Activated T-cell treated with anti-CD3 and anti-CD28 coated beads for 48 hours (primary cell): ENCODE measurements at regions not wholly inside any gene's neighbourhood (a gene's known extent, or its start where the extent isn't known, plus 50 kb on each side); places are given as distances from the start of the nearest gene placed in this dataset.
"Not testable (repeated sequence)": the region's sequence is repeated elsewhere in the genome, so short reads cannot be mapped to it uniquely, and the experiment has no call there.

Experiments used
- DNase-seq: peaks from one replicate; pipeline ENCODE4 v3.0.0-alpha.2; 2020; ENCODE audit warnings: low read depth

GRCh38 chr2:71958426-71958825 lies 189.2 kb downstream of the CYP26B1 start:
- DNase-seq, result not testable (repeated sequence)

- DNase-seq, result no peak
Observed at GRCh38 chr2:71952572-71953188, 195.0 kb downstream of the CYP26B1 start.

DNA sequence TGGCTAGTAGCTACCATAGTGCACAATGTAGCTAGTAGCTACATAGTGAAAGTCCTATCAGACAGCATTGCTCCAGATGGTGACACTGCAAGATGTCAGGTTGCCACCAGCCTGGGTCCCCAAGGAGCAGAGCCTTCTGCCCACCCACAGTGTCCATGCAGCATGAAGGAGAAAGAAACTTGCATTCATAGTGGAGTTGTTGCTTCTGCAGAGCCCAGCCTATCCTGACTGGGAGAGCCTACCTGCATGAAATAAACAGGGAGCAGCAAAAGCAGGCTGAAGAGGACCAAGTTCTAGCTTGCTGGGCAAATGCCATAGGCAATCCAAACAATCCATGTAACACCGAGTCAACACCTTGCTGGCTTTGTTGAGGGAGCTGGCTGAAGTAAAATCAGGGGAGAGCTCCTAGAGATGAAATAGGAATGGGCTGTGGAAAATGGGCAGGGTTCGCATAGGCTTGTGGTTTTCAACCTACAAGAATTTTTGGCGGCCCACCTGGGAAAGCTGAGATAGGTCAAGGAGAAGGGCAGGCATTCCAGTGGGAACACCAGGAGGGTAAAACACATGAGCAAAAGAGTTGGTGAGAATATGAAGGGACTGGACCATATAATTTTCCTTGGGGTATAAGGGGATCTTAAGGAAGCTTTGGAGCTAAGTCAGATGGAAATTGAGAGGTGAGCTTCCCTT lies 195.8 kb downstream of the CYP26B1 start:
- no peak for DNase-seq

DNA sequence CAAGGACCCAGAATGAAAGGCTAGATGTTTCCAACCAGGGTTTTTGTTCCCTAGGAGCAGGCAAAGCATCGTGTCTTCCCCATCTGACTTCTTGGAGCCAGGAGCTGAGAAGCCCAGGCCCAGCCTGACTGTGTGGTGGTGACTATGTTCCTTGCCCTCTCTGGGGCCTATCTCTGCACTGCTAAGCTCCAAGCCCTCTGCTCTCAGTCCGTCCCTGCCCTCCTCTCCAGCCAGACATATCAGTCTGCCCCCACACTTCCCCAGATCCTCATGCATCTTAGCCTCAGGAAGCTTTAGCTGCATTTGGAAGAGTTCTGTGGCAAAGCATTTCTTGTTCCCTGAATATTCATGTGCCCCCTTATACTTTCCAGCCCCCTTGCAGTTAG lies 196.6 kb downstream of the CYP26B1 start:
- DNase-seq, result no peak

- no peak for DNase-seq
Observed at GRCh38 chr2:71950256-71951082, 197.2 kb downstream of the CYP26B1 start.

- no peak for DNase-seq
Observed at GRCh38 chr2:71949537-71949798, 198.2 kb downstream of the CYP26B1 start.

GRCh38 chr2:71948781-71949536 lies 198.7 kb downstream of the CYP26B1 start:
- DNase-seq, result no peak

DNA sequence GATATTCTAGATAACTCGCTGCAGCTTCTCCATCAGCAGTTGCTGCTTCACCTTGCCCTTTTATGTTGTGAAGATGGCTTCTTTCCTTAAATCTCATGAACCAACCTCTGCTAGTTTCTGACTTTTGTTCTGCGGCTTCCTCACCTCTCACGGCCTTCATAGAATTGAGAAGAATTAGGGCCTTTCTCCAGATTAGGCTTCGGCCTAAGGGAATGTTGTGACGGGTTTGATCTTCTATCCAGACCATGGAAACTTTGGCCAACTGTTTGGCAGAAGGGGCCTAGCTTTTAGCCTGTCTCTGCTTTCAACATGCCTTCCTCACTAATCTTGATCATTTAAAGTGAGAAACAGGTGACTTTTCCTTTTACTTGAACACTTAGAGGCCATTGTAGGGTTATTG lies 199.9 kb downstream of the CYP26B1 start:
- DNase-seq, result no peak

DNA sequence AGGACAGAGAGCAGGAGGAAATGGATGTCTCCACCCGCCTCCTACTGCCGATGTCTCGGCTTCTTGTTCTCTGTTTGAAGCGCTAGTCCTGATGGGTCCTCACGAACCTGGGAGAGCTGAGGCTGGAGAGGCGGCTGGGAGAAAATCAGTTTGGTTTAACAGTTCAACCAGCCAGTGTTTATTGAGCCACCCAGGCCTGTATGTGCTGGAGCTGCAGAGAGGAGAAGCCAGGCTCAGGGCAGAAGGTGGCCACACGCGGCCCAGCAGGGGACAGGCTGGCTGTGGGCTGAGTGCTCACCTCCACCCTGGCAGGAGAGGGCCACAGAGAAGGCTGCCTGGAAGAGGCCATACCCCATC lies 202.1 kb downstream of the CYP26B1 start:
- no peak for DNase-seq

DNA sequence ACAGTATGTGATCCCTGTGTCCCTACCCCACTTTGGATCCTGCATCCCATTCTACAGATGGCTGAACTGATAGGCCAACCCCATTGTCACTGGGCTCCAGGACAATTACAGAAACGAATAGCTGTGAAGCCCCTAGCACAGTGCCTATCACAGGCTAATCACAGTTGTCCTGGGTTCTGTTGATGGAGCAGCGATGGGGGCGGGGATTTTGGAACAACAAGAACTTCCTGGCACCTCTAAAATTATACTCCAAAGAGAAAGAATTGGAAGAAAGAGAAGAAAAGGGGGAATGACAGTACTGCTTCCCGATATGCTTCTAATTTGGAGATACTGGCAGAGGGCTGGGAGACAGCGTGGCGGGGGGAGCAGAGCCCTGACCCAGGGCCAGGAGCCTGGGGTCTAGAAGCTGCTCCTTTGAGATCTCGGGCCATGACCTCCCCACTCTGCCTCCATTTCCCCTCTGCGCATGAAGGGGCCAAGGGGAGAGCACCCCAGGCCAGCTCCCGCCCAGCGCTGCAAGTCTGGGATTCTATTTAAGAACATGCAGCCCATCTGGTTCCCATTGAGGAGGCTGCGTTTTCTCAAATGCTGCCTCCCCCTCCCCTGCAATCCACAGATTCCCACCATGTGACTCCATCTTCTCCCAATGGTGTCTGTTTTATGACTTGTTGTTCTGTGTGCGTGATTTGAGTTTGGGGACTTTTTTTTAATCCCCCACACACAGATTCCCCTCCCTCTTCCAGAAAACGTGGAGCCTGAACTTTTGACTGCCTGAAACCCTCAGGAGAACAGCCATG lies 202.7 kb downstream of the CYP26B1 start:
- no peak for DNase-seq

DNA sequence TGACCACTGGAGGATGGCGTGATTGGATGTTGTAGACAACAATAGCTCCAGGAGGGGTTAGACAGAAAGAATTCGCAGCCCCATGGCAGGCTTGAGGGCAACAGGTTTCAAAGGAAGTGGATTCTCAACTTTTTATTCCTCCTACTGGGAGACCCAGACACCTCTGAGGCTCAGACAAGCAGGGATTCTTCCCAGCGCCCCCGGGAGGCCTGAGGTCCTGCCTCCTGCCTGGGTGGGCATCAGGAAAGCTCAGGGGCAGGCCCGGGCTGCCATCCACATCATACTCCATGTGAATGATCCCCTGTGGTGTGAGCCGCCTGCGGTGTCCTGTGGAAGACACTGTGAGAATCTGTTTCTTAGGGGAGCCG lies 203.5 kb downstream of the CYP26B1 start:
- no peak for DNase-seq

- no peak for DNase-seq
Observed at GRCh38 chr2:71943238-71944182, 204.2 kb downstream of the CYP26B1 start.

GRCh38 chr2:71941726-71942525 lies 205.7 kb downstream of the CYP26B1 start:
- no peak for DNase-seq

- DNase-seq, result no peak
Observed at GRCh38 chr2:71940695-71941094, 207.0 kb downstream of the CYP26B1 start.

- DNase-seq, result no peak
Observed at GRCh38 chr2:71939588-71940535, 207.8 kb downstream of the CYP26B1 start.

DNA sequence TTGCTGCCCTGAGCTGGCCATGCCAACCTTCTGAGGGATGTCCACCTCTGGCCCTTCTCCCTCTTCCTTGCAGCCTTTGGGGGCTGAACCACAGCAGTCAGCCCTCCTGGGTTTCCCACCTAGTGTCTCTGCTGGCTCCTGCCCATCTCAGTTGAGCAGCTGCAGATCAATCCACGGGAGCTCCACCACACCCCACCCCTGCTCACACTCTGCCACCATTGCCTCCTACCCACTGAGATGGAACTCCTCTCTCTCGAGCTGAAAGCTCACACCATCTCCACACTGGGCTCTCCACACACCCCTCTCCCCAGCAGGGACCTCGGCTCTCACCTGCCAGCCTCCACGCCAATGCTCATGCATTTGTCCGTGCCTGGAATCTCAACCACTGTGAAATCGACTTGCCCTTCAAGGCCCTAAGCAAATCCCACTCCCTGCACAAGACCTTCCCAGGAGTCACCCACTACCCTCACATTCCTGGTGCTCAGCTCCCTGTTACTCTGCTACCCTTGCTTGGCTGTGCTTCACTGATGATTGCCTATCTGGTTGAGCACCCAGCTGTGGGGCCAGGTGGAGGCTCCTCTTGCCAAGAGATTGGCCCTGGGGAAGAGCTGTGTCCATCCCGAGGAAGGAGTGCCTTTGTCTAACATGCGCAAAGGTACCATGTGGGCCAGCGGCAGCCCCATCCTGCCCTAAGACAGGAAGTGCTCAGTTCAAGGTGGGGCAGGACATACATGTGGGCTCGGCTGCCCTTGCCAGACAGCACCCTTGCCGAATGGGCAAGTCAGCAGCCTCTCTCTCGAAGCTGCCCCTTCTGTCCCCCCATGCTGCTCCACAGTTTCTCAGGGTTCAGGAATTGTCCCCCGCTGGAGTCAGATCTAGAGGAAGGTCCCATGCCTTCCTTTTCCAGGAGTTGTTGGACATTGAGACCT lies 208.7 kb downstream of the CYP26B1 start:
- DNase-seq, result no peak

DNA sequence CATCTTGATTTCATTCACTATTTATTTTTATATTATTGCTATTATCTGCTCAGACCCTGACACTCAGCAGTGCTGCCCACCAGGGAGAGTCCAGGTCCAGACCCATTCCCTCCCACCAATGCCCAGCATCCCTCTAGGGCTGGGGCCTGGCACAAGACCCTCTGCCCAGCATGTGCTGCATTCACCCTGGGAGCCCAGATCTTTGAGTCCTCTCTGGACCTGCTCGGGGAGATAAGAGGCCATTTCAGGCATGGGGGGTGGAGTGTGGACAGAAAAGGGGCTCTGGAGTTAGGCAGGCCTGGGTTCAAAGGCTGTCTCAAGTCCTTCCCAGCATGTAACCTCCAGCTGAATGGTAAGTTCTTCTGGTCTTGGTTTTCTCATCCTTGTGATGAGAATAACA lies 209.6 kb downstream of the CYP26B1 start:
- DNase-seq, result no peak

DNA sequence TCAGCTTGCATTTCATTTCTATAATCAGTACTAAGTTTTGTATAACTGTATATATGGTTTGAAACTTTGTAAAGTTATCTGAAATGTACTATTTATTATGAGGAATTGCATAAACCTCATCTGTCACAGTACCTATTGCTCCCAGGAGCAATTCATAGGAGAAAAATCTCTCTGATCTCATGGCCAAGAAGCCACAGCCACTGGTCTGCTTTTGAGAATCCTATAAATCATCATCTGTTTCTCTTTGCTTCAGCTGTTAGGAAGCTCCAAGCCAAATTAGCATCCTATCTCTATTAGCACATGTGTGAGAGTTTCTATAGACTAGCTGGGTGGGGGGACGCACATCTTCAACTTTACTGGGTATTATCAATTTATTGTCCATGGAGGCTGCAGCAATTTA lies 210.3 kb downstream of the CYP26B1 start:
- no peak for DNase-seq
